Prostate gland (tissue), 2 donors: ENCODE measurements at regions not wholly inside any gene's neighbourhood (a gene's known extent, or its start where the extent isn't known, plus 50 kb on each side); places are given as distances from the start of the nearest gene placed in this dataset.
"Not testable (repeated sequence)": the region's sequence is repeated elsewhere in the genome, so short reads cannot be mapped to it uniquely, and the experiment has no call there.

Source experiments
- POLR2A ChIP-seq: fragments of 450-650 bp; IDR thresholded peaks from one replicate; pipeline ENCODE4 v1.6.1; 2016; ENCODE audit warnings: antibody characterized with exemption, mild to moderate bottlenecking
- TF ChIP-seq, protein P1 (sequence below), 4 experiments: fragments of 200-600 bp in 2 of 4; fragments of 450-650 bp in 2 of 4; sonication (generic) in 2 of 4; IDR thresholded peaks; 1 replicate in 3 of 4; 2 replicates in 1 of 4; pipeline ENCODE4 v1.5.1; 2016 to 2019; ENCODE audit warnings: antibody characterized with exemption in 4 of 4, mild to moderate bottlenecking in 2 of 4, moderate library complexity in 2 of 4

DNA sequence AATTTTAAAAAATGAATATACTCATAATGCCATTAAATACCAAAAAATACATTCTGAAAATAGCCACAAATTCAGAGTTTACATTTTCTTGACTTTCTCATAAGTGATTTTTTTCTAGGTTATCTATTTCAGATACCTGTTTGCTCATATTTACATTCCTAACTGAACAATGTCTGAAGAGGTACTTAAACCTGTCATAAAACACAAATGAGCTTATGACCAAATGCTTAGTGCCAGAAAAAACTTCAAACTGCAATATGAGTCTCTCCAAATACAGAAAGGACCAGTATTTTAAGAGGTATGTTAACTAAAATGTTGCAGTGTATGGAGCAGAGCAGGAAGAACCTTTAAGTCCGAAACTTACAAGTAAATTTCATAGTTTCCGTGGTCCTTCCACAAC lies 101.7 kb upstream of the FAN1 start:
- not testable (repeated sequence) for TF ChIP-seq POLR2A
- TF ChIP-seq, protein P1, sequence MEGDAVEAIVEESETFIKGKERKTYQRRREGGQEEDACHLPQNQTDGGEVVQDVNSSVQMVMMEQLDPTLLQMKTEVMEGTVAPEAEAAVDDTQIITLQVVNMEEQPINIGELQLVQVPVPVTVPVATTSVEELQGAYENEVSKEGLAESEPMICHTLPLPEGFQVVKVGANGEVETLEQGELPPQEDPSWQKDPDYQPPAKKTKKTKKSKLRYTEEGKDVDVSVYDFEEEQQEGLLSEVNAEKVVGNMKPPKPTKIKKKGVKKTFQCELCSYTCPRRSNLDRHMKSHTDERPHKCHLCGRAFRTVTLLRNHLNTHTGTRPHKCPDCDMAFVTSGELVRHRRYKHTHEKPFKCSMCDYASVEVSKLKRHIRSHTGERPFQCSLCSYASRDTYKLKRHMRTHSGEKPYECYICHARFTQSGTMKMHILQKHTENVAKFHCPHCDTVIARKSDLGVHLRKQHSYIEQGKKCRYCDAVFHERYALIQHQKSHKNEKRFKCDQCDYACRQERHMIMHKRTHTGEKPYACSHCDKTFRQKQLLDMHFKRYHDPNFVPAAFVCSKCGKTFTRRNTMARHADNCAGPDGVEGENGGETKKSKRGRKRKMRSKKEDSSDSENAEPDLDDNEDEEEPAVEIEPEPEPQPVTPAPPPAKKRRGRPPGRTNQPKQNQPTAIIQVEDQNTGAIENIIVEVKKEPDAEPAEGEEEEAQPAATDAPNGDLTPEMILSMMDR (IDR thresholded peaks at IDR 0.05), result not testable (repeated sequence)
